ENCODE measurements at regions not wholly inside any gene's neighbourhood (a gene's known extent, or its start where the extent isn't known, plus 50 kb on each side); places are given as distances from the start of the nearest gene placed in this dataset.
"Not testable (repeated sequence)": the region's sequence is repeated elsewhere in the genome, so short reads cannot be mapped to it uniquely, and the experiment has no call there.

GRCh38 chr18:10248738-10249137, 205.7 kb upstream of the APCDD1 start:
- DNase-seq (ENCODE audit: insufficient read length, low spot score) (no peak), FAIRE-seq (no peak)
- TF ChIP-seq CTCF (IDR thresholded peaks at IDR 0.05; ENCODE audit: insufficient read depth, missing control alignments), result no peak

GRCh38 chr18:10249270-10249669, 205.2 kb upstream of the APCDD1 start:
- no peak for FAIRE-seq
- TF ChIP-seq CTCF (IDR thresholded peaks at IDR 0.05; ENCODE audit: insufficient read depth, missing control alignments), result no peak
- DNase-seq (ENCODE audit: insufficient read length, low spot score), result no peak

- FAIRE-seq (no peak), DNase-seq (ENCODE audit: insufficient read length, low spot score) (no peak)
- TF ChIP-seq CTCF (IDR thresholded peaks at IDR 0.05; ENCODE audit: insufficient read depth, missing control alignments), result no peak
Observed at GRCh38 chr18:10249801-10250200, 204.6 kb upstream of the APCDD1 start.

- DNase-seq (ENCODE audit: insufficient read length, low spot score) (no peak), FAIRE-seq (no peak)
- TF ChIP-seq CTCF (IDR thresholded peaks at IDR 0.05; ENCODE audit: insufficient read depth, missing control alignments), result no peak
Observed at GRCh38 chr18:10252494-10252893, 201.9 kb upstream of the APCDD1 start.

GRCh38 chr18:10252952-10253705, 201.3 kb upstream of the APCDD1 start:
- no peak for FAIRE-seq

GRCh38 chr18:10256276-10256675, 198.2 kb upstream of the APCDD1 start:
- FAIRE-seq; DNase-seq (ENCODE audit: insufficient read length, low spot score): not testable (repeated sequence)

More at GRCh38 chr18:10252952-10253705, 201.3 kb upstream of the APCDD1 start:
- no peak for DNase-seq (ENCODE audit: insufficient read length, low spot score)
- no peak for TF ChIP-seq CTCF (IDR thresholded peaks at IDR 0.05; ENCODE audit: insufficient read depth, missing control alignments)

- FAIRE-seq (no peak), DNase-seq (ENCODE audit: insufficient read length, low spot score) (no peak)
- no peak for TF ChIP-seq CTCF (IDR thresholded peaks at IDR 0.05; ENCODE audit: insufficient read depth, missing control alignments)
Observed at GRCh38 chr18:10258836-10259474, 195.5 kb upstream of the APCDD1 start.

Data from D721Med (cell line).